Activated naive CD4-positive, alpha-beta T cell treated with anti-CD3 and anti-CD28 coated beads, Interleukin-2, amount 50 U/mL, for 24 hours (primary cell): ENCODE measurements at regions not wholly inside any gene's neighbourhood (a gene's known extent, or its start where the extent isn't known, plus 50 kb on each side); places are given as distances from the start of the nearest gene placed in this dataset.
"Not testable (repeated sequence)": the region's sequence is repeated elsewhere in the genome, so short reads cannot be mapped to it uniquely, and the experiment has no call there.

Experiments used
- H3K27ac Mint-ChIP-seq: one replicate; pipeline ENCODE4 v1.8.0; 2021; ENCODE audit warnings: mild to moderate bottlenecking, mixed read lengths
- H3K27me3 Mint-ChIP-seq: one replicate; pipeline ENCODE4 v1.8.0; 2021; ENCODE audit warnings: mixed read lengths
- H3K36me3 Mint-ChIP-seq: one replicate; pipeline ENCODE4 v1.8.0; 2021; ENCODE audit warnings: mixed read lengths
- H3K4me1 Mint-ChIP-seq: one replicate; pipeline ENCODE4 v1.8.0; 2021; ENCODE audit warnings: mixed read lengths
- H3K4me3 Mint-ChIP-seq: one replicate; pipeline ENCODE4 v1.8.0; 2021; ENCODE audit warnings: mild to moderate bottlenecking, mixed read lengths
- H3K9me3 Mint-ChIP-seq: one replicate; pipeline ENCODE4 v1.8.0; 2021; ENCODE audit warnings: mixed read lengths

- no peaks in the 10 kb centered on the region for H3K27me3 Mint-ChIP-seq
- H3K4me1 Mint-ChIP-seq = no peaks in the 10 kb centered on the region
- H3K36me3 Mint-ChIP-seq = no peaks in the 10 kb centered on the region
- no peak overlapping the region for H3K27ac Mint-ChIP-seq
- no peak overlapping the region for H3K4me3 Mint-ChIP-seq
- peaks cover 13% of the 10 kb centered on the region for H3K9me3 Mint-ChIP-seq
These were observed 181.8 kb downstream of the DSC3 start for GRCh38 chr18:30860741-30861140.

DNA sequence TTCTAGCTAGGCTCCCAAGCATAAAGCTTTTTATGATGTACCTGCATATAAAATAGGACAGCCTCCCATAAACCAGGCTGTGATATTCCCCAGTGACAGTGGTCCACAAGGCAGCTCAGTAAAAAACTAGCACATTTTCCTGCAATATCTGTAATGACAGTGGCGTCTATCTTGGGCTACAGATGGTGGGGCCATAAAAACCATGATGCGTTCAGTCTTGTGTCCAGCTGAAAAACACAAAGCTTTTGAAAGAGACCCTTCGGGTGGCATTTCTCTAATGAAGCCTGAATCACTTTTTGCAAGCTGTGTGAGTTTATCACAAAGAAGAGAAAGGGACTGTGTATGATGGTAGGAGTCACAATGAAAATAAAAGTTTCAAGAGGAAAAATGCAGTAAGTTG lies 183.5 kb downstream of the DSC3 start:
- Mint-ChIP-seq H3K27ac (no peak overlapping the region), H3K9me3 (peaks cover 7% of the 10 kb centered on the region), H3K27me3 (no peaks in the 10 kb centered on the region), H3K36me3 (no peaks in the 10 kb centered on the region), H3K4me1 (no peaks in the 10 kb centered on the region), H3K4me3 (no peak overlapping the region)

GRCh38 chr18:30858560-30858959 lies 184.0 kb downstream of the DSC3 start:
- Mint-ChIP-seq H3K4me1 (no peaks in the 10 kb centered on the region), H3K4me3 (no peak overlapping the region), H3K27ac (no peak overlapping the region), H3K36me3 (no peaks in the 10 kb centered on the region), H3K27me3 (no peaks in the 10 kb centered on the region), H3K9me3 (peaks cover 7% of the 10 kb centered on the region)

DNA sequence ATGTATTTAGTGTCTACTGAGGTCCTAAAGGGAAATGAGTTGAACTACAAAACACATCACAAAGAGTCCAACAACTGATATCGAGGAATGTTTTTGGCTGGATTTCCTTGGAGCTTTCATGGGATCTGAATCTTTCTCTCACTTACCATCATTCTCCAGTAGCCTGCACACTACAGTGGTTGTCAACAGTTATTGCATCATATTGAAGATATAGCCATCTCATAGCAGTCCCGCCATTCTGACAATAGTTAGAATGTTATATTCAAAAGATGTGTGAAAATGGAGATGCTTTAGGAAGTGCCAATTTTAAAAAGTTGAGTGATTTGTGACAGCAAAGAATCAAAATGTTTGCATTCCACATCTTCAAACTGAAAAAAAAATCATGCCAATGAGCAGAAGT lies 186.8 kb downstream of the DSC3 start:
- peaks cover 7% of the 10 kb centered on the region for H3K9me3 Mint-ChIP-seq
- H3K27me3 Mint-ChIP-seq = no peaks in the 10 kb centered on the region
- no peak overlapping the region for H3K4me3 Mint-ChIP-seq
- H3K36me3 Mint-ChIP-seq = no peaks in the 10 kb centered on the region
- H3K27ac Mint-ChIP-seq = no peak overlapping the region
- no peaks in the 10 kb centered on the region for H3K4me1 Mint-ChIP-seq

DNA sequence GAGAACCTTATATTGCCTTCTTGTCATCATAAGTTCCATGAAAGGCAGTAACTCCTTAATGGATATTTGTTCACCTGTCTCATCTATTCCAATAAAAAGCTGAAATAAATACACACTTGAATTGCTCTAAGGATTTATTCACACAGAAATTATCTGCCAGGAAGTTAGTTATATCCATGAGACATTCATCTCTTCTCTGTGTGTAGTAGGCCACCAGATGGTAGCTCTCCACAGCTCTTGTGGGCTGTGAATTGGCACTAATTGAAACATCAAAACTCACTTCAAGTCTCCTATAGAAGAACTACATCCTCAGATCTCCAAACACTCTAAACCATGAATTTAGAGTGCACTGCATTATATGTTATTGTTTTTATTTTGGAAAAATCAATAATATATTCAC lies 189.6 kb downstream of the DSC3 start:
- no peak overlapping the region for H3K27ac Mint-ChIP-seq
- H3K9me3 Mint-ChIP-seq = peaks cover 7% of the 10 kb centered on the region
- H3K4me3 Mint-ChIP-seq = no peak overlapping the region
- no peaks in the 10 kb centered on the region for H3K27me3 Mint-ChIP-seq
- no peaks in the 10 kb centered on the region for H3K4me1 Mint-ChIP-seq
- no peaks in the 10 kb centered on the region for H3K36me3 Mint-ChIP-seq

DNA sequence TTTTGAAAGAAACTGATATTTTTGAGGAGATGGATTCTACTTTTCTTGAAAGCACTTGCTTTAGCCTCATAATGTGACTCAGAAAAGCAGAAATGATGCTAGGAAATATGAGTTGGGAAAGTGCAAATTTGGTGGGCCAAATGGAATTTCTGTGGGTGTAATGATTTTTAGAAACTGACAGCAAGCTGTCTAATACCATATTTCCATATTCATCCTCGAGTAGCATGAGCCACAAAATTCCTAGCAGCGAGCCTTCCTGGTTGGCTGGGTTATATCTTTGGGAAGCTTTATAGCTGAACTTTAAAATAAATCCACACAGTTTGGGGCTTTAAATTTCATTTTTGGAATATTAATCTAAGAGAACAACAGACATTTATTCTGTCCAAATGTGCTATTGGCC lies 190.0 kb downstream of the DSC3 start:
- H3K4me3 Mint-ChIP-seq = no peak overlapping the region

DNA sequence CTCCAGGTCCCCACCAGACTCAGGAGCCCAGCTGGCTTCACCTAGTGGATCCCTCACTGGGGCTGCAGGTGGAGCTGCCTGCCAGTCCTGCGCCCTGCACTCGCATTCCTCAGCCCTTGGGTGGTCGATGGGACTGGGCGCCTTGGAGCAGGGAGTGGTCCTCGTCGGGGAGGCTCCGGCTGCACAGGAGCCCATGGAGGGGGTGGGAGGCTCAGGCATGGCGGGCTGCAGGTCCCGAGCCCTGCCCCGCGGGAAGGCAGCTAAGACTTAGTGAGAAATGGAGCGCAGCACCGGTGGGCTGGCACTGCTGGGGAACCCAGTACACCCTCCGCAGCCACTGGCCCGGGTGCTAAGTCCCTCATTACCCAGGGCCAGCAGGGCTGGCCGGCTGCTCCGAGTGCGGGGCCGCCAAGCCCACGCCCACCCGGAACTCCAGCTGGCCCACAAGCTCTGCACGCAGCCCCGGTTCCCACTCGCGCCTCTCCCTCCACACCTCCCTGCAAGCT lies 203.4 kb downstream of the DSC3 start:
- not testable (repeated sequence) for H3K4me1 Mint-ChIP-seq, H3K27ac Mint-ChIP-seq, H3K27me3 Mint-ChIP-seq, H3K36me3 Mint-ChIP-seq, H3K4me3 Mint-ChIP-seq
- H3K9me3 Mint-ChIP-seq = peaks cover 17% of the 10 kb centered on the region

More for the DNA sequence above, 190.0 kb downstream of the DSC3 start:
- H3K27ac Mint-ChIP-seq = no peak overlapping the region
- H3K4me1 Mint-ChIP-seq = no peaks in the 10 kb centered on the region
- peaks cover 5% of the 10 kb centered on the region for H3K9me3 Mint-ChIP-seq
- H3K27me3 Mint-ChIP-seq = no peaks in the 10 kb centered on the region
- H3K36me3 Mint-ChIP-seq = no peaks in the 10 kb centered on the region

GRCh38 chr18:30828700-30829099 lies 213.8 kb downstream of the DSC3 start:
- H3K4me1 Mint-ChIP-seq = no peaks in the 10 kb centered on the region
- no peaks in the 10 kb centered on the region for H3K36me3 Mint-ChIP-seq
- no peak overlapping the region for H3K4me3 Mint-ChIP-seq
- H3K9me3 Mint-ChIP-seq = peaks cover 14% of the 10 kb centered on the region
- no peaks in the 10 kb centered on the region for H3K27me3 Mint-ChIP-seq
- H3K27ac Mint-ChIP-seq = no peak overlapping the region

DNA sequence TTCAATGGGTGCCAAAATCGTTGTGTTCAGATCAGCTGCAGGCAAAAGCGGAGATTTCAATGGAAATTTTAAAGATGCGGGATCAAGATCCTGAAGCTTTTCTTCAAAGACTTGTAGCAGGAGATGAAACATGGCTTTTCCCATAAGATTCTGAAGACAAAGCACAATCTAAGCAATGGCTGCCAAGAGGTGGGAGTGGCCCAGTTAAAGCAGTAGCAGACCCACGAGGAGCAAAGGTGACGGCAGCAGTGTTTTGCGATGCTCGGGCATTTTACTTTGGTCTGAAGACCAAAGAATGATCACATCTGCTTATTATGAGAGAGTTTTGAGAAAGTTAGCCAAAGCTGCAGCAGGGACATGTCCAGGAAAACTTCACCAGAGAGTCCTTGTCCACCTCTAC lies 222.9 kb downstream of the DSC3 start:
- Mint-ChIP-seq H3K4me3 (no peak overlapping the region), H3K9me3 (peaks cover 12% of the 10 kb centered on the region), H3K36me3 (no peaks in the 10 kb centered on the region), H3K27me3 (no peaks in the 10 kb centered on the region), H3K27ac (no peak overlapping the region), H3K4me1 (no peaks in the 10 kb centered on the region)

DNA sequence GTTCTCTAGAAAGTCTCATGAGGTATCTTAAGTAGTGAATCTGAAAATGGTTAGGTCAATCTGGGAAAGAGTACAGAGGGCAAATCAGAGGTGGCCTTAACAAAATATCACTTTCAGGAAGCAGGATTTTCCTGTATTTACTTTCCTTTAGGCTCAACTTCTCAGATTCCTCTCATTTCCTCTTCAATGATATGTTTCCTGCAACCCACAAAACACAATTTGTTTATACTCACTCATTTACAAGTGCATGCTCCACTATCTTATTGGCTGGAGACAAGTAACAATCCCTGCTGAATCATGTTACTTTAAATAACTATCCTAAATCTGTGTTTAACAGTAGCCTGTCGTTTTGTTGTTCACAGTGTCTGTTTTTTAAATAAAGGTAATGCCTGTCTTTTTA lies 228.1 kb downstream of the DSC3 start:
- Mint-ChIP-seq H3K27ac (no peak overlapping the region), H3K9me3 (peaks cover 6% of the 10 kb centered on the region), H3K4me3 (no peak overlapping the region), H3K4me1 (no peaks in the 10 kb centered on the region), H3K27me3 (no peaks in the 10 kb centered on the region), H3K36me3 (no peaks in the 10 kb centered on the region)

DNA sequence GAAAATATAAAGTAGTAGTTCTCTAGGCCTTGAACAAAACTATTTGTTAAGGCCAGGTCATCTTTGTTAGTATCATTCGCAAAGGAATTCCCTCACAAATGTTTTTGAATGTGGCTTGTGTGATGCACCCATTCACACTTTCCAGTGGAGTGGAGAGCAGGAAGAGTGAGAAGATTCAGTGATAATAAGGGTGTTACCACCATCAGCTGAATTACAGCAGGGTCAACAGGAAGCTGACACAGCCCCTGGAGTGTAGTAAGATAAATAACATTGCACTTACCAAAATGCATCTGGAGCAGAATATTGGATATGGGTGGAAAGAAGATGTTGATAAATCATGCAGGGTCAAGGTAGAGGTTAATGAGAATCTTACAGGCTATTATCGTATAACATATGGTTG lies 231.0 kb downstream of the DSC3 start:
- Mint-ChIP-seq H3K36me3 (no peaks in the 10 kb centered on the region), H3K9me3 (peaks cover under 1% of the 10 kb centered on the region), H3K27ac (no peak overlapping the region), H3K4me3 (no peak overlapping the region), H3K27me3 (no peaks in the 10 kb centered on the region), H3K4me1 (no peaks in the 10 kb centered on the region)

DNA sequence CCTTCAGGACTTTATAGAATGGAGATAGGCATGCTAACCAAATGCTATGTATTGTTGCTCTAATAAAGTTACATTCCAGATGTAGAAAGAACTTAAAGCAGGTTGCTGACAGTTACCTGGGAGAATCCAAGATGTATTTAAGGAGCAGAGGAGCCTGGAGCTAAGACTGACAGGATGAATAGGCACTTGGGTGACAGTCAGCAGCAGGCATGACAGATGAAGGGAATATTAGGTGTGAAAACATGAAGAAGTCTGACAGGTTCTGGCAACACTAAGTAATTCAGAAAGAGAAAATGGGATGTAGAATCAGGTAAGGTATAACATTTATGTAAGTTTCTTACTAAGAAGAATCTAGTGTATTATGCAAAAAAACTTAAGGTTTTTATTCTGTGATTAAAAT lies 232.0 kb downstream of the DSC3 start:
- H3K4me3 Mint-ChIP-seq = no peak overlapping the region
- H3K36me3 Mint-ChIP-seq = no peaks in the 10 kb centered on the region
- no peaks in the 10 kb centered on the region for H3K4me1 Mint-ChIP-seq
- no peaks in the 10 kb centered on the region for H3K9me3 Mint-ChIP-seq
- no peaks in the 10 kb centered on the region for H3K27me3 Mint-ChIP-seq
- H3K27ac Mint-ChIP-seq = no peak overlapping the region

DNA sequence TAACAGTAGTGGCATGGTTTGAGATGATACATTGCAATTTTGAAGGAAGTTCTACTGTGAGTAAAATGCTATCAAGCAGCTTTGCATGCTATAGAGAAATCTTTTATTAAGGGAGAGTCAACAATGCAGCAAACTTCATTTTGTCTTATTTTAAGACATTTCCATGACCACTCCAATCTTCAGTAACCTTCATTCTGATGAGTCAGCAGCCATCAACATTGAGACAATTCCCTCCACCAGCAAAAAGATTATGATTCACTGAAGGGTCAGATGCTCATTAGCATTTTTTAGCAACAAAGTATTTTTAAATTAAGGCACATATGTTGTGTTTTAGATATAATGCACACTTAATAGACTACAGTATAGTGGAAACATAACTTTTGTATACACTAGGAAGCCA lies 235.7 kb downstream of the DSC3 start:
- H3K4me1 Mint-ChIP-seq = no peaks in the 10 kb centered on the region
- no peak overlapping the region for H3K27ac Mint-ChIP-seq
- H3K4me3 Mint-ChIP-seq = no peak overlapping the region
- H3K27me3 Mint-ChIP-seq = no peaks in the 10 kb centered on the region
- H3K9me3 Mint-ChIP-seq = no peaks in the 10 kb centered on the region
- no peaks in the 10 kb centered on the region for H3K36me3 Mint-ChIP-seq

GRCh38 chr18:30800800-30801199 lies 241.7 kb downstream of the DSC3 start:
- H3K27me3 Mint-ChIP-seq = no peaks in the 10 kb centered on the region
- no peak overlapping the region for H3K4me3 Mint-ChIP-seq

GRCh38 chr18:30792051-30792450 lies 250.5 kb downstream of the DSC3 start:
- H3K9me3 Mint-ChIP-seq = peaks cover 5% of the 10 kb centered on the region
- H3K27me3 Mint-ChIP-seq = no peaks in the 10 kb centered on the region
- H3K27ac Mint-ChIP-seq = no peak overlapping the region
- no peaks in the 10 kb centered on the region for H3K4me1 Mint-ChIP-seq
- H3K4me3 Mint-ChIP-seq = no peak overlapping the region
- no peaks in the 10 kb centered on the region for H3K36me3 Mint-ChIP-seq

More at GRCh38 chr18:30800800-30801199, 241.7 kb downstream of the DSC3 start:
- Mint-ChIP-seq H3K27ac (no peak overlapping the region), H3K4me1 (no peaks in the 10 kb centered on the region), H3K36me3 (no peaks in the 10 kb centered on the region), H3K9me3 (no peaks in the 10 kb centered on the region)

DNA sequence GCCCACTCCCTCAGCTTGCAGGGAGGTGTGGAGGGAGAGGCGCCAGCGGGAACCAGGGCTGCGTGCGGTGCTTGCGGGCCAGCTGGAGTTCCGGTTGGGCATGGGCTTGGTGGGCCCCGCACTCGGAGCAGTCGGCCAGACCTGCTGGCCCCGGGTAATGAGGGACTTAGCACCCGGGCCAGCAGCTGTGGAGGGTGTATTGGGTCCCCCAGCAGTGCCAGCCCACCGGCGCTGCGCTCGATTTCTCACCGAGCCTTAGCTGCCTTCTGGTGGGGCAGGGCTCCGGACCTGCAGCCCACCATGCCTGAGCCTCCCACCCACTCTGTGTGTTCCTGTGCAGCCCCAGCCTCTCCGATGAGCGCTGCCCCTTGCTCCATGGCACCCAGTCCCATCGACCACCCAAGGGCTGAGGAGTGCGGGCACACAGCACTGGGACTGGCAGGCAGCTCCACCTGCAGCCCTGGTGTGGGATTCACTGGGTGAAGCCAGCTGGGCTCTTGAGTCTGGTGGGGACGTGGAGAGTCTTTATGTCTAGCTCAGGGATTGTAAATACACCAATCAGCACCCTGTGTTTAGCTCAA lies 254.0 kb downstream of the DSC3 start:
- H3K27me3 Mint-ChIP-seq, H3K4me1 Mint-ChIP-seq, H3K27ac Mint-ChIP-seq, H3K36me3 Mint-ChIP-seq, H3K4me3 Mint-ChIP-seq, H3K9me3 Mint-ChIP-seq: not testable (repeated sequence)

DNA sequence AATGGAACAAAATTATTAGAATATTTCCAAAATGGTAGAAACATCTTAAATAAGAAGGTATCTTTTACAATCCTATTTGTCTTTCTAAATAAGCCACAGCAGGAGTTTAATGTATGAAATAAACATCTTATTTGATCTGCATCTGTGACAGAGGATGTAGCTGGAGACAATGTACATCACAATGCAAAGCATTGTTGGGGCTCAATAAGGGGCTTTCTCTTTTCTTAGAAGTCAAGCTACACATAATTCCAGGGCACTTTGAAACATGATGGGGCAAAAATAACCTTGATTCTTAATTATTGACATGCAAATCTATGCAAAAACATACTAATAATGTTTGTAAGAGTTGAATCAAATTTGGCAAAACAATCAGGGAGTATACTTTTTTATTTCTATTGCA lies 255.1 kb downstream of the DSC3 start:
- Mint-ChIP-seq H3K27ac (no peak overlapping the region), H3K4me1 (no peaks in the 10 kb centered on the region), H3K4me3 (no peak overlapping the region), H3K27me3 (no peaks in the 10 kb centered on the region), H3K9me3 (no peaks in the 10 kb centered on the region), H3K36me3 (no peaks in the 10 kb centered on the region)
